GF-D8 (cell line): ENCODE measurements at regions not wholly inside any gene's neighbourhood (a gene's known extent, or its start where the extent isn't known, plus 50 kb on each side); places are given as distances from the start of the nearest gene placed in this dataset.
"Not testable (repeated sequence)": the region's sequence is repeated elsewhere in the genome, so short reads cannot be mapped to it uniquely, and the experiment has no call there.

Source experiments
- DNase-seq: peaks from one replicate; lab custom pipeline; 2025; lab: John Stamatoyannopoulos, UW

DNA sequence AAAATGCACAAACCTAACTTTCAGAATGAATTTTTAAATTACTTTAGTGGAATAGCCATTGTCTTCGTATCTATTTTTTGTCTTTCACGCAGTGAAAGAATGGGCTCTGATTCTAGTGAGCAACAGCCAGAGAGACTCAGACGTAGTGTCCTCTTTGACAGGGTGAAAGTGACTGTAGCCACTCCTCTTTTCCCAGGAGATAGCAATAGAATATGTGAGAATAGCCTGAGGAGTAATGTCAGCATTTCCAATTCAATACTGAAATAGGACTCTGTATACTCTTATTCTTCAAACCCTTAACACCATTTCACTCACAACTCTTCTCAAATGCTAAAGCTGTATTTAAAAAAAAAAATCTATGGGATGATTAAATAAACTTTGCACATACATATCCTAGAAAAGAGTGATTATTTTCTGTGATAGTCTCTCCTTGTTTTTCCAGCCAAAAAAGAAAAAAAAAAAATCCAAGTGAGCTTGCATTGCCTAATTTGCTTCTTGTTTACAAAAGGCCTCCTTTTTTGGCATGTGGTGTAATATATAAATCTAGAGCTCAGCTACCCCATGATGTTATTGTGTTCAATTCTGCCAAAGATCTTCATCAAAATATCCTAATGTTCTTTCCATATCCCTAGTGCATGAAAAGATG, 626.1 kb upstream of the SLITRK6 start:
- DNase-seq, result no peak

- DNase-seq, result no peak
Measured at GRCh38 chr13:86426437-86426836, 627.2 kb upstream of the SLITRK6 start.

GRCh38 chr13:86429756-86430155, 630.5 kb upstream of the SLITRK6 start:
- no peak for DNase-seq

DNA sequence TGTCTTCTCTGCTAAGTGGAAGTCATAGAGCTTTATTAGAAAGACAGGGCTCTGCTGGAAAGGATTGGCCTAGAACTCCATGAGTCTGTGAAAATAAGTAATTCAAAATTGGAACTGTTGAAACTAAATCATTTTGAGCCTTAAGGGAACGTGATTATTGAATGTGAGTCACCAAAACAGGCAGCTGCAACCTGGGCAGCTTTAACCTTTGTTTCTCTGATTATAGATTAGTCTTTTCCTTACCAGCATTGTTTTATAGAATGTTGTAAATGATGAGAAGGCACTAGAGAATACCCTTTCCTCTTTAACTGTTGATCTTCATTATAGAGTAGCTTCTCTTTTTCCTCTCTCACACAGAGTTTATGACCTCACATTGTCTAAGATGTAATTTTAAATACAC, 638.8 kb upstream of the SLITRK6 start:
- DNase-seq, result no peak

DNA sequence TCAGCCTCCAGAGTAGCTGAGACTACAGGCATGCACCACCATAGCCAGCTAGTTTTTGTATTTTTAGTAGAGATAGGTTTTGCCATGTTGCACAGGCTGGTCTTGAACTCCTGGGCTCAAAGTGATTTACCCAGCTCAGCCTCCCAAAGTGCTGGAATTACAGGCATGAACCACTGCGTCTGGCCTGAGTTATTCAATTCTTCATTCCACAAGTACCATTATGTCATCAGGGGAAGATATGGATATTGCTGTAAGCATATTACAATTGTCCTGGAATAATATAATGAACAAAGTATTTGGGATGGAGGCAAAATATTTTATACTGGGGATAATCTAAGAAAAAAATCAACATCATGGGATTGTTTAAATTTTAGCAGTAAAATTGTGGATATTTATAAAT, 646.0 kb upstream of the SLITRK6 start:
- no peak for DNase-seq

GRCh38 chr13:86445672-86446071, 646.5 kb upstream of the SLITRK6 start:
- no peak for DNase-seq

- no peak for DNase-seq
Measured at GRCh38 chr13:86446311-86446710, 647.1 kb upstream of the SLITRK6 start.

DNA sequence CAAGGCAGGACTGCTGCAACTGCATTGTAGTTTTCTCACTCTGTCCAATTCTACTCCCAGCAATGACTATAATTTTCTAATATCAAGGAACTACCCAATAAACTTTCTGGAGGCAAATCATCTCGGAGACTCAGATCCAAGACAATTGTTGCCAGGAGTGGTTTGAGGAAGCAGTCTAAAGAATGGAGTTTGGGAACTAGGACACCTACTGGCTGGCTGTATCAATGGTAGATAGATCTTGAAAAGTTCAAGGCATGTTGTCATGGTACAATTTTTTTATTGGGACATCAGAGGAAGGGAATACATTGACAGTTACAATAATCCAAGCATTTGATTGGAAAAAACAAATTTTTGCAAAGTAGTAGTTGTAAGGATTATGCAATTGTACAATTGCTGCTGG, 648.3 kb upstream of the SLITRK6 start:
- DNase-seq, result no peak

GRCh38 chr13:86462011-86462410, 662.8 kb upstream of the SLITRK6 start:
- DNase-seq, result no peak

DNA sequence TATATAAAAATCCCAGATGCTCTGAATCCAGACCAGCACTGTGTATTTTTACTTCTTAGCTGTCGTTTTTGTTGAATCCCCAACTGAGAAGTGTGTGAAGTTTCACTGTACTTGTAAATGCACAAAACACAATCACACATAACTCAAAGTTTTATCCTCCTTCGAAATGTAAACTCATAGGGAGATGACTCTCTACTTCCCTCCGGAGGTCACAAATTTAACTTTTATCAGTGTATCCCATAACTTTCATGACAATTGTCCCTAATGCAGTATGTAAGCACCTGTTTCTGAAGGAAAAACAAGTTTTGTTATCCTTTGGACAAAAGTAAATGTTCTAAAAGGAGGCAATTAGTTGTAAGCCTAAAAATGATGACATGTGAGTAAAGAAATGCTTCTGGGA, 665.0 kb upstream of the SLITRK6 start:
- no peak for DNase-seq

GRCh38 chr13:86474971-86475370, 675.8 kb upstream of the SLITRK6 start:
- no peak for DNase-seq

DNA sequence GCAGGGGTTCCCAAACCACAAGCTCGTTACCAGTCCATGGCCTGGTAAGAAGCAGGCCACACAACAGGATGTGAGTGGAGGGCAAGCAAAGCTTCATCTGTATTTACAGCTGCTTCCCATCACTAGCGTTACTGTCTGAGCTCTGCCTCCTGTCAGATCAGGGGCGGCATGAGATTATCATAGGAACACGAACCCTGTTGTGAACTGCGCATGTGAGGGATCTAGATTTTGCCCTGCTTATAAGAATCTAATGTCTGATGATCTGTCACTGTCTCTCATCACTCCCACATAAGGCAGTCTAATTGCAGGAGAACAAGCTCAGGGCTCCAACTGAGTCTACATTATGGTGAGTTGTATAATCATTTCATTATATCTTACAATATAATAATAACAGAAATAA, 677.4 kb upstream of the SLITRK6 start:
- DNase-seq, result no peak

- DNase-seq, result no peak
Measured at GRCh38 chr13:86486582-86486981, 687.4 kb upstream of the SLITRK6 start.

DNA sequence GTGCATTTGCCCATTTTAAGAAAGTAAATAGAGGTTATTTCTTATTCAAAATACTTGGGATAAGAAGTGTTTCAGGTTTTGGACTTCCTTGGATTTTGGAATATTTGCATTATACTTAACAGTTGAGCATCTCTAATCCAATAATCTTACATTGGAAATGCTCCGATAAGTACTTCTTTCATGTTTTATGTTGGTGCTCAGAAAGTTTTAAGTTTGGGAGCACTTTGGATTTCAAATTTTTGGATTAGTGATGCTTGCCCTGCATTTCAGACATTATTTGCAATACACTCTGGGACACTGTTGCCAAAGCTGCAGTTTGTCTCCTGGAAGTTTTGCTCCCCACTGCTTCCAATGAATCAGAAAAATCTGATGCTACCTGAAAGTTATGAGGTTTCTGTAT, 691.9 kb upstream of the SLITRK6 start:
- no peak for DNase-seq

- DNase-seq, result not testable (repeated sequence)
Measured at GRCh38 chr13:86501931-86502330, 702.7 kb upstream of the SLITRK6 start.

GRCh38 chr13:86510792-86511191, 711.6 kb upstream of the SLITRK6 start:
- DNase-seq, result no peak

DNA sequence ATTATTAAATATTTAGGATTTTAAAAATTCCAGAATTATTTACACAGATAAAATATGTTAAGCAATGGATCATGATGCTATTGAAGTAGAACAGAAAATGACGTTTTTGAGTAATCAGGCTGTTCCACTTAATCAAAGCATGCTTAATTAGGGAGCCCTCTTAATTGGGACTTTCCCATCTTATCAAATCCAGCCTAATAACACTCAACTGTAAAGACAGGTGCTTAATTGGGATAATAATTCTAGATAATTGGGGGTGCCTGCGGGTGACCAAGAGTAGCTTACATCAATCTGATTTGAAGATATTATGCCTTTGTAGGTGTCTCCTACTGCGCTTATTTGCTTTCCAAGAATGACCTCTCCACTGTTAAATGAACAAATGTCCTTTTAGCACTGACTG, 742.2 kb upstream of the SLITRK6 start:
- no peak for DNase-seq

DNA sequence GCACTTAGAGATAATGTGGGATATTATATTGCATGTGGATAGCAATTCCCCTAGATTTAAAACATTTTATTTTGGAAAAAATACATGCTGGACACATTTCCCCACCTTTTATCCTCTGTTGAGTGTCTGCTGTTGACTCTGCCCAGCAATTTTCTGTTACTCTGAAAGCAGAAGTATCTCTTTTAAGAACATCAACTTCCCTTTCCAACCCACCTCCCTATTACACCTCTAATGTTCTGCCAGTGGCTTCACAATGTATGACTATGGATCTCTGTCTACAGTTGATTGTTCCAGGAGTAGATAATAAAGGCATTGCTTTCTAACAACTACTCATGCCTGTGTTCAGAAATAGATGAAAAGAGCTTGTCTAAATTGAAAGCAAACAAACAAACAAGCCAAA, 754.8 kb upstream of the SLITRK6 start:
- no peak for DNase-seq

DNA sequence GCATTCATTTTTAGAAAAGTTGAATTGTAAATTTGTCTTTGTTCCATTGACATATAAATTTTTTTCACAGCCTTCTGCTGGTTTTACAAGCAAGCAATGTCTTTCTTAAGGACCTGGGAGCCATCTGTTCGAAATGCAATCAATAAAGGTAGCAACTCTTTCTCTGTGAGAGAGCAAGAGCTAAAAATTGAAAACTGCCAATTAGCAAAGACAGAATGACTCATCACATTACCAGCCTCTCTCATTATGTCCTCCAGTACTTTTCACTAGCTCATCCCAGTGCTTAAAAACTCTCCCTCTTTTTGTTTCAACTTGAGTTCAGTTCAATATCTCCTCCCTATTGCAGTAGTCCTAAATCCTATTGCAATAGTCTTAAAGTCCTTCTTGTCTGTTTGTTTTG, 760.7 kb upstream of the SLITRK6 start:
- no peak for DNase-seq

DNA sequence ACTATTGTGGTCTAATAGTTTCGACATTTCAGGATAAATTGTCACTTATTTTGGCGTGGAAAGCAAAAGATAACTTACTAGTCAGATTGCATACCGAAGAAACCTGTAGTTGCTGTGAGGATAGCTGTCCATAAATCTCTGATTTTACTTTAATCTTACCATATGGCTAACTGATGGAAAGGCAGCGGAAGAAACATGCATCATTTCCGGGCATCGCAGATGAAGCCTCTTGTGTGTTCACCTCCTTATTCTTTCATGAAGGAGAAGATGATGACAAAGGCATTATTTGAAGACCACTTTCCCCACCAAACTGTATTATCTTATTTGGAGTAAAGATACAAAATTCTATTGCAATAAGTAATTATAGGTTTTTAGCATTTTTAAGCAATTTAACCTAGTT, 763.6 kb upstream of the SLITRK6 start:
- DNase-seq, result no peak

DNA sequence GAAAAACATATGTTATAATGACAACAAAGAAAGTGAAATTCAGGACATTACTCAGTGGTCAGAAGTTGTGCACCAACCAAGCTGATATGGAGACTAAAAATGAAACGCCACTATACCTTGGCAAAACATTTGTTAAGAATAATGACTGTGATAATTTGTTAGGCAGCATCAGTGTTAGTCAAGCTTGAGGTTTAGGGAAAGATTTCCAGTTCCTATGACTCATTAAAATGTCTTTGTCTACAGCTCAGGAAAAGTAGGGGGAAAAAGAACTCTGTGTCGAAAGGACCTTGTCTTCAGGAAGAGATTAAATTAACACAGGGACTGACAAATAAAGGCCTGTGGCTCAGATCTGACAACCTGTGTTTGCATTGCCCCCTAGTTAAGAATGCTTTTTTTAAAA, 764.1 kb upstream of the SLITRK6 start:
- no peak for DNase-seq

DNA sequence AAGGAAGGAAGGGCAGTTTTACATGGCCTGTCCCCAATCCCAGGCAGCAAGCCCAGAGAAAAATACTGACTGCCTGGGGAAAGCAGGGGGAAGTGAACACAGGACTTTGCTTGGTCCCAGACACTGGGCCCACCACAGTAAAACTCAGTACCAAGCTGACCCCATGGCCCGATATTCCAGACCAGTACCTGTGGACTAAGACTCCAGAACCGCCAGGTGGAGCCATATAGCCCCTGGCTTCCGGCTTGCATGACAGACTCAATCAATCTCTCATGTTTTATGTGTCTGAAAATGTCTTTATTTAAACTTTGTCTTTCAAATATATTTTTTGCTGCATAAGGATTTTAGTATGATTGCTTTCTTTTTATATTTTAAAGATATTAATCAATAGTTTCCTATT, 767.9 kb upstream of the SLITRK6 start:
- DNase-seq, result no peak

DNA sequence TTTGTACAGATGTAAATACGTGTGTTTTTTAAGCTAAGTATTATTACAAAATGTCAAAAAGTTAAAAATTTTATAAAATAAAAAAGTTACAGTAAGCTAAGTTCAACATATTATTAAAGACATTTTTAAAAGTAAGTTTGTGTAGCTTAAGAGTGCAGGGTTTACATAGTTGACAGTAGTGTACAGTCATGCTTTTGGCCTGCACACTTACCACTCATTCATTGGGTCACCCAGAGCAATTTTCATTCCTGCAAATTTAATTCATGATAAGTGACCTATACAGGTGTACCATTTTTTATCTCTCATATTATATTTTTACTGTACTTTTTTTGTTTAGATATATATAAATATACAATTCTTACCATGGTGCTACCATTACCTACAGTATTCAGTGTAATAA, 769.9 kb upstream of the SLITRK6 start:
- no peak for DNase-seq

GRCh38 chr13:86569974-86570373, 770.8 kb upstream of the SLITRK6 start:
- no peak for DNase-seq

DNA sequence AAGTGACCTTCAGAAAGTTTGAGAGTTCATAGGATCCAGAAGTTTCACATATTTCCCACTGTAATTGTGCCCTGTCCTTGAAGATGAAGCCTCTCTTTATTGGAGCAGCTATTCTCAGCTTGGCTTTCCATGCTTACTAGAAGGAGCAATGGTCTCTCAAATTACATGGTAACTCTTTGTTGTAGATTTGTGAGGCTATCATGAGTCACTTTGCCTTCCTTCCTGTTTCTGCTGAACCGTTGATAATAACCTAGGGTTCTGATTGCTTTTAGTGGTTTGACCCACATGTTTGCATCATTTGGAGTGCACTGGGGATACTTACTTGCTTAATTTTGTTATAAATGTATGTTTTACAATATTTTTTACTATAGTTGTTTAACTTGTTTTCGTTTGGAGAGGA, 772.9 kb upstream of the SLITRK6 start:
- DNase-seq, result no peak
